ENCODE measurements at regions not wholly inside any gene's neighbourhood (a gene's known extent, or its start where the extent isn't known, plus 50 kb on each side); places are given as distances from the start of the nearest gene placed in this dataset.

DNA sequence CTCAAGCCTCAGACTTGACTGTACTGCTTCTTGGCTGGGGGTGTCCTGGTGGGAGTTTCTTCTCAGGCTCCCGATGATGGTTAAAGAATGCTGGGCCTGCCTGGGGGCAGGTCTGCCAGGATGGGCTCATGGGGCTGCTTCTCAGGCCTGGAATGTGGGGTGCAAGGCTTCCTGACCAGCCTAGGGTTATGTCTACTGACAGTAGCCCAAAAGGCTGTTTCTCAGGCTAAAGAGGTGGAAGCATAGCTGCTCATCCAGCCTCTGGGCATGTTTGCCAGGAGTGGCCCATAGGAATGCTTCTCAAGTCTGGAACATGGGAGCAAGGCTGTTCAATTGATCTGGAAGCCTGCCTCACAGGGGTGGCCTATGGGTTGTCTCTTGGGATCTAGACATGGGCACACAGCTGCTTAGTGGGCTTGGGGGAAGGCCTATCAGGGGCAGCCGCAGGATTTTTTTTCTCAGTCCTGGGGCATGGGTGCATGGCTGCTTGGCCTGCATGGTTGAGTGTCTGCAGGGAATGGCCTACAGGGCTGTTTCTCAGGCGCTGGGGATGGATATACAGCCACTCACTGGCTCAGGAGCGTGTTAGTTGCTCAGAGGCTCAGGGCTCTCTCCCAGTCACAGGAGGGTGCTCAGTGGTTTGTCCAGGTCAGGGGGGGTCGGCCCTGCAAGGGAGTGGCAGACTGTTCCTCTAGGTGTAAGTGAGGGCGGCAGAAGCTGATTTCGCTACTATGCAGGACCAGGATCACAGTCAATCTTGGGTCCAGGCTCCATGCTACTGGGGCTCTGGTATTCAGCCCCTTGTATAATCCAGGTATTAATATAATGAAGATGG lies 617.3 kb upstream of the REG3G start:
- H3K27me3 ChIP-seq (ENCODE audit: control insufficient read depth in 3 of 3, insufficient read depth in 3 of 3, low read depth in 1 of 3, low read length in 3 of 3): no peaks in the 10 kb centered on the region
- WGBS, 2 donors (ENCODE audit: extremely low coverage in 2 of 2, insufficient read length in 2 of 2, insufficient replicate concordance in 1 of 2): no CpG with 5 or more reads among the region's 7 CpGs
- H3K36me3 ChIP-seq (replicated peaks in 1 of 2; ENCODE audit: control insufficient read depth in 2 of 2, insufficient read depth in 2 of 2, low read length in 2 of 2): no peaks in the 10 kb centered on the region

DNA sequence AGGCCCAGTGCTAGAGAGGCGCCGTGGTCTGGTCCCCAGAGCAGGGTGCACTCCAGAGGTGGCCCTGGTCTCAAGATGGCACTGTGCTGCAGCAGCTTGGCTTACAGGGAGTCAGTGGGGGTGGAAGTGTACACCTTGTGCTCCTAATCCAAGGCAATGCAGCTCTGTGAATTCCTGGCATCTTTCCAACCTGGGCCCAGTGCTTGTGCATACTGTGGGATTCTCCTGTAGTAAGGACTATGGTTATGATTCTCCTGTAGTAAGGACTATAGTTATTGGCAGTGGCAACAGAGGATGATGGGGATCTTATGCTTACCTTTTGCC lies 616.7 kb upstream of the REG3G start:
- H3K4me1 ChIP-seq (ENCODE audit: control insufficient read depth in 2 of 2, insufficient read depth in 1 of 2, low read depth in 1 of 2, low read length in 2 of 2): no peaks in the 10 kb centered on the region
- no CpG with 5 or more reads among the region's 2 CpGs for whole genome bisulfite sequencing, 2 donors (ENCODE audit: extremely low coverage in 2 of 2, insufficient read length in 2 of 2, insufficient replicate concordance in 1 of 2)

More for the DNA sequence above, 617.3 kb upstream of the REG3G start:
- Histone ChIP-seq H3K9me3 (replicated peaks in 1 of 2; ENCODE audit: control insufficient read depth in 2 of 2, insufficient read depth in 1 of 2, low read depth in 1 of 2, low read length in 2 of 2) (no peaks in the 10 kb centered on the region), H3K4me2 (ENCODE audit: insufficient read depth, low read length, poor library complexity, severe bottlenecking) (no peak overlapping the region), H2BK120ac (ENCODE audit: low read depth, low read length) (no peak overlapping the region), H3K4me1 (ENCODE audit: control insufficient read depth in 2 of 2, insufficient read depth in 1 of 2, low read depth in 1 of 2, low read length in 2 of 2) (no peaks in the 10 kb centered on the region), H2AK5ac (ENCODE audit: low read depth, low read length) (no peak overlapping the region), H3K27ac (replicated peaks; ENCODE audit: low read length) (no peak overlapping the region), H2BK5ac (ENCODE audit: low read length) (no peak overlapping the region), H3K23ac (ENCODE audit: low read depth, low read length, poor library complexity) (no peak overlapping the region), H2AFZ (ENCODE audit: low read length) (no peak overlapping the region), H2BK12ac (ENCODE audit: low read length) (no peak overlapping the region), H3K4ac (ENCODE audit: low read length) (no peak overlapping the region), H4K8ac (ENCODE audit: low read depth, low read length) (no peak overlapping the region), H2BK15ac (ENCODE audit: low read length) (no peak overlapping the region), H3K4me3 (ENCODE audit: low read length in 2 of 2) (no peak overlapping the region), H3K14ac (ENCODE audit: low read length) (no peak overlapping the region), H3K18ac (ENCODE audit: low read length) (peak overlapping the region; percentile 42), H3K9ac (ENCODE audit: low read depth, low read length, poor library complexity) (no peak overlapping the region), H3K79me1 (ENCODE audit: low read depth, low read length) (no peaks in the 10 kb centered on the region), H4K91ac (ENCODE audit: low read depth, low read length, poor library complexity) (no peak overlapping the region)
- no peak for DNase-seq (ENCODE audit: low spot score)

DNA sequence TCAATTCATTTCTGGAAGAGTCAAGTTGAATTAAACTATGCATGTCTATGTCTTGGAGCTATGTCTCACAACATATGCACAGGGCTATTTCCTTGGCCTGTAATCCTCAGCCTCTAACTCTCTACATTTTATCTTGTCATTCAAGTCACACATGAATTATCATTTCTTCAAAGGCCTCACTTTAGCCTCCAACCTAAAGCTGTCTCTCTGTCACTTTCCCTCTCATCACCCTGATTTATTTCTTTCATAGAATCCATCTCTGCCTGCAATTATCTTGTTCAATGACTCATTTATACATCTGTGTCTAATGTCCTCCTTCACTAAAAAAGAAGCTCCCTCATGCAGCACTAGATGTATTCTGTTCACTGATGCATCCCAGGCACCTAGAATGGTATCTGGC lies 614.2 kb upstream of the REG3G start:
- H3K36me3 ChIP-seq (replicated peaks in 1 of 2; ENCODE audit: control insufficient read depth in 2 of 2, insufficient read depth in 2 of 2, low read length in 2 of 2): no peaks in the 10 kb centered on the region
- H2AK5ac ChIP-seq (ENCODE audit: low read depth, low read length): no peak overlapping the region
- H4K91ac ChIP-seq (ENCODE audit: low read depth, low read length, poor library complexity): no peak overlapping the region
- H3K4me1 ChIP-seq (ENCODE audit: control insufficient read depth in 2 of 2, insufficient read depth in 1 of 2, low read depth in 1 of 2, low read length in 2 of 2): no peaks in the 10 kb centered on the region
- no peak overlapping the region for H2BK15ac ChIP-seq (ENCODE audit: low read length)
- no peak overlapping the region for H3K14ac ChIP-seq (ENCODE audit: low read length)
- H2BK12ac ChIP-seq (ENCODE audit: low read length): no peak overlapping the region
- no peaks in the 10 kb centered on the region for H3K27me3 ChIP-seq (ENCODE audit: control insufficient read depth in 3 of 3, insufficient read depth in 3 of 3, low read depth in 1 of 3, low read length in 3 of 3)
- no peak overlapping the region for H3K4me3 ChIP-seq (ENCODE audit: low read length in 2 of 2)
- H3K27ac ChIP-seq (replicated peaks; ENCODE audit: low read length): no peak overlapping the region
- H3K9me3 ChIP-seq (replicated peaks in 1 of 2; ENCODE audit: control insufficient read depth in 2 of 2, insufficient read depth in 1 of 2, low read depth in 1 of 2, low read length in 2 of 2): no peaks in the 10 kb centered on the region
- H3K4ac ChIP-seq (ENCODE audit: low read length): no peak overlapping the region
- no peak overlapping the region for H2BK120ac ChIP-seq (ENCODE audit: low read depth, low read length)
- H3K23ac ChIP-seq (ENCODE audit: low read depth, low read length, poor library complexity): no peak overlapping the region
- DNase-seq (ENCODE audit: low spot score): no peak
- H3K9ac ChIP-seq (ENCODE audit: low read depth, low read length, poor library complexity): no peak overlapping the region
- no peak overlapping the region for H3K18ac ChIP-seq (ENCODE audit: low read length)
- no peaks in the 10 kb centered on the region for H3K79me1 ChIP-seq (ENCODE audit: low read depth, low read length)
- no peak overlapping the region for H4K8ac ChIP-seq (ENCODE audit: low read depth, low read length)
- H3K4me2 ChIP-seq (ENCODE audit: insufficient read depth, low read length, poor library complexity, severe bottlenecking): no peak overlapping the region
- no peak overlapping the region for H2AFZ ChIP-seq (ENCODE audit: low read length)
- H2BK5ac ChIP-seq (ENCODE audit: low read length): no peak overlapping the region

More for the DNA sequence above, 616.7 kb upstream of the REG3G start:
- no peak for DNase-seq (ENCODE audit: low spot score)
- Histone ChIP-seq H4K8ac (ENCODE audit: low read depth, low read length) (no peak overlapping the region), H3K27me3 (ENCODE audit: control insufficient read depth in 3 of 3, insufficient read depth in 3 of 3, low read depth in 1 of 3, low read length in 3 of 3) (no peaks in the 10 kb centered on the region), H2BK12ac (ENCODE audit: low read length) (no peak overlapping the region), H2BK120ac (ENCODE audit: low read depth, low read length) (no peak overlapping the region), H2BK5ac (ENCODE audit: low read length) (no peak overlapping the region), H3K9me3 (replicated peaks in 1 of 2; ENCODE audit: control insufficient read depth in 2 of 2, insufficient read depth in 1 of 2, low read depth in 1 of 2, low read length in 2 of 2) (no peaks in the 10 kb centered on the region), H2BK15ac (ENCODE audit: low read length) (no peak overlapping the region), H3K18ac (ENCODE audit: low read length) (no peak overlapping the region), H3K23ac (ENCODE audit: low read depth, low read length, poor library complexity) (no peak overlapping the region), H3K4me2 (ENCODE audit: insufficient read depth, low read length, poor library complexity, severe bottlenecking) (no peak overlapping the region), H3K4me3 (ENCODE audit: low read length in 2 of 2) (no peak overlapping the region), H3K36me3 (replicated peaks in 1 of 2; ENCODE audit: control insufficient read depth in 2 of 2, insufficient read depth in 2 of 2, low read length in 2 of 2) (no peaks in the 10 kb centered on the region), H2AFZ (ENCODE audit: low read length) (no peak overlapping the region), H3K4ac (ENCODE audit: low read length) (no peak overlapping the region), H3K9ac (ENCODE audit: low read depth, low read length, poor library complexity) (no peak overlapping the region), H3K27ac (replicated peaks; ENCODE audit: low read length) (no peak overlapping the region), H3K79me1 (ENCODE audit: low read depth, low read length) (no peaks in the 10 kb centered on the region), H2AK5ac (ENCODE audit: low read depth, low read length) (no peak overlapping the region), H4K91ac (ENCODE audit: low read depth, low read length, poor library complexity) (no peak overlapping the region), H3K14ac (ENCODE audit: low read length) (no peak overlapping the region)

DNA sequence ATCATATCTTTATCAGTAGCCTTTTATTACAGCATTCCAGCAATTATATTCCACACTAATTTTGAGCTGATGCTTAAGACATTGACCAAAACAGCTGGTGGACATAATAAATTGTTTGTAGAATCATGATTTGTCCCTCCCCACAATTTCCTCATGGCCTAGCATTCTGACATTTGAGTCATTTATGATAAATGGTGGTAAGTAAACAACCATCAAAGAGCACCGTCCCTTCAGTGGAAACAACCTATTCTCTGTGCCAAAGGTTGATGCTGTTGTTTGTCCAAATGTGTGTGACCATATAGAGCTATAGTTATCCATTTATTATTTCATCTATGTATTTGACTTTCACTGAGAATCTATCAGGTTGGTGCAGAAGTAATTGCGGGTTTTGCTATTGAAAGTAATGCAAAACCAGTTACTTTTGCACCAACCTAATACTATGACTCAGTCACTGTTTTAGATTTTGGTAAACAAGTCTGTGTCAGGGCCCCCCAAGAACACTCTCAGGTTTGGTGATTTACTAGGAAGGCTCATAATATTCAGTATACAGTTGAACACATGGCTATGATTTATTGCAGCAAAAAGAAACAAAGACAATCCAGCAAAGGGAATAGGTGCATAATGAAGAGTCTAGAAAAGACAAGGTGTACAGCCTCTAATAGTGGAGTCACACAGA lies 608.7 kb upstream of the REG3G start:
- Histone ChIP-seq H4K91ac (ENCODE audit: low read depth, low read length, poor library complexity) (no peak overlapping the region), H3K9me3 (replicated peaks in 1 of 2; ENCODE audit: control insufficient read depth in 2 of 2, insufficient read depth in 1 of 2, low read depth in 1 of 2, low read length in 2 of 2) (peaks cover 0 to 2% of the 10 kb centered on the region in 2 donors), H3K4me1 (ENCODE audit: control insufficient read depth in 2 of 2, insufficient read depth in 1 of 2, low read depth in 1 of 2, low read length in 2 of 2) (no peaks in the 10 kb centered on the region), H4K8ac (ENCODE audit: low read depth, low read length) (no peak overlapping the region), H3K36me3 (replicated peaks in 1 of 2; ENCODE audit: control insufficient read depth in 2 of 2, insufficient read depth in 2 of 2, low read length in 2 of 2) (no peaks in the 10 kb centered on the region), H2BK12ac (ENCODE audit: low read length) (no peak overlapping the region), H3K14ac (ENCODE audit: low read length) (no peak overlapping the region), H3K27ac (replicated peaks; ENCODE audit: low read length) (no peak overlapping the region), H2AFZ (ENCODE audit: low read length) (no peak overlapping the region), H3K4ac (ENCODE audit: low read length) (no peak overlapping the region), H3K23ac (ENCODE audit: low read depth, low read length, poor library complexity) (no peak overlapping the region), H3K9ac (ENCODE audit: low read depth, low read length, poor library complexity) (no peak overlapping the region), H2BK15ac (ENCODE audit: low read length) (no peak overlapping the region), H3K27me3 (ENCODE audit: control insufficient read depth in 3 of 3, insufficient read depth in 3 of 3, low read depth in 1 of 3, low read length in 3 of 3) (no peaks in the 10 kb centered on the region), H2BK5ac (ENCODE audit: low read length) (no peak overlapping the region), H3K79me1 (ENCODE audit: low read depth, low read length) (no peaks in the 10 kb centered on the region), H3K18ac (ENCODE audit: low read length) (no peak overlapping the region), H2BK120ac (ENCODE audit: low read depth, low read length) (no peak overlapping the region), H2AK5ac (ENCODE audit: low read depth, low read length) (no peak overlapping the region), H3K4me2 (ENCODE audit: insufficient read depth, low read length, poor library complexity, severe bottlenecking) (no peak overlapping the region), H3K4me3 (ENCODE audit: low read length in 2 of 2) (no peak overlapping the region)
- WGBS, 2 donors (ENCODE audit: extremely low coverage in 2 of 2, insufficient read length in 2 of 2, insufficient replicate concordance in 1 of 2): no CpG with 5 or more reads among the region's 2 CpGs
- DNase-seq (ENCODE audit: low spot score): no peak
